Thyroid gland (tissue), 4 donors: ENCODE measurements at regions not wholly inside any gene's neighbourhood (a gene's known extent, or its start where the extent isn't known, plus 50 kb on each side); places are given as distances from the start of the nearest gene placed in this dataset.

Experiments used
- CTCF ChIP-seq, 6 experiments: fragments of 200-600 bp in 3 of 6; fragments of 450-650 bp in 3 of 6; sonication (generic) in 3 of 6; IDR thresholded peaks; one replicate each; pipeline ENCODE4 v1.5.1; 2016 to 2019; ENCODE audit warnings: antibody characterized with exemption in 6 of 6, mild to moderate bottlenecking in 2 of 6, inconsistent platforms in 1 of 6, moderate library complexity in 1 of 6
- POLR2A ChIP-seq, 2 donors: fragments of 450-650 bp; IDR thresholded peaks; one replicate each; pipeline ENCODE4 v1.6.1; 2017; ENCODE audit warnings: antibody characterized with exemption in 2 of 2, mild to moderate bottlenecking in 2 of 2, moderate library complexity in 1 of 2

GRCh38 chr5:57917004-57917403, 434.4 kb upstream of the ACTBL2 start:
- TF ChIP-seq CTCF (IDR thresholded peaks at IDR 0.05): no peak
- TF ChIP-seq POLR2A (IDR thresholded peaks at IDR 0.05): no peak
